Chondrocyte (in vitro differentiated cells): ENCODE measurements at regions not wholly inside any gene's neighbourhood (a gene's known extent, or its start where the extent isn't known, plus 50 kb on each side); places are given as distances from the start of the nearest gene placed in this dataset.

ENCODE experiments used
- DNase-seq: peaks from one replicate; pipeline ENCODE4 v3.0.0; 2021; ENCODE audit warnings: mixed read lengths, low spot score
- H3K27ac Mint-ChIP-seq: one replicate; pipeline ENCODE4 v1.8.0; 2021; ENCODE audit warnings: mild to moderate bottlenecking, moderate library complexity, mixed read lengths; ENCODE audit not compliant: unreplicated experiment
- H3K27me3 Mint-ChIP-seq: 2 replicates; pipeline ENCODE4 v1.8.0; 2021; ENCODE audit warnings: low read depth, mixed read lengths
- H3K36me3 Mint-ChIP-seq: 2 replicates; pipeline ENCODE4 v1.8.0; 2021; ENCODE audit warnings: low read depth, mixed read lengths
- H3K4me1 Mint-ChIP-seq: 2 replicates; pipeline ENCODE4 v1.8.0; 2021; ENCODE audit warnings: low read depth, mild to moderate bottlenecking, mixed read lengths
- H3K4me3 Mint-ChIP-seq: one replicate; pipeline ENCODE4 v1.8.0; 2021; ENCODE audit warnings: mild to moderate bottlenecking, moderate library complexity, mixed read lengths; ENCODE audit not compliant: unreplicated experiment
- H3K9me3 Mint-ChIP-seq: 2 replicates; pipeline ENCODE4 v1.8.0; 2021; ENCODE audit warnings: low read depth, mixed read lengths
- CTCF ChIP-seq: fragments of 200-600 bp; sonication (generic); IDR thresholded peaks from 2 replicates; pipeline ENCODE4 v1.5.0; 2021; ENCODE audit warnings: antibody characterized with exemption, mild to moderate bottlenecking, moderate library complexity

DNA sequence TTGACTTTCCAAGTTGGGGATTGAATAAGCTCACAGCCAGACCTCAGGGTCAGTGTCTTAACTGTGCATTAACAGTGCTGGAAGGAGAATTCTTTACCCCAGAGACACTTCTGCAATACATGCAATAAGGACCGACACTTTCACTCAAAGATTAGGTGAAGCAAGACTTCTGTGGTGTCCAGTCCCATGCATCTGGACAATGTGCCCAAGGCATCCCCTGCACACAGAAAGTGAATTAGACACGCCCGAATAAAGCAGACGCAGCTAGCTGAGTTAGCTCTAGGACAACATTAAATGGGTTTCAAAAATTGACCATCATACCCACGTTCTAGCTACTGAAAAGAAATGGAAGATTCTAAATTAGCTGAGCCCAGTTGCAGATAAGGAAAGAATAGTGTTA lies 223.9 kb upstream of the NR2F2 start:
- H3K36me3 Mint-ChIP-seq: no peaks in the 10 kb centered on the region
- H3K27me3 Mint-ChIP-seq: no peaks in the 10 kb centered on the region
- no peaks in the 10 kb centered on the region for H3K9me3 Mint-ChIP-seq
- H3K4me3 Mint-ChIP-seq: no peak overlapping the region
- H3K4me1 Mint-ChIP-seq: peaks cover 11% of the 10 kb centered on the region
- H3K27ac Mint-ChIP-seq: no peak overlapping the region
- DNase-seq: no peak
- TF ChIP-seq CTCF: no peak

- Mint-ChIP-seq H3K27me3 (no peaks in the 10 kb centered on the region), H3K4me3 (no peak overlapping the region), H3K9me3 (no peaks in the 10 kb centered on the region), H3K27ac (no peak overlapping the region), H3K4me1 (peaks cover 11% of the 10 kb centered on the region), H3K36me3 (no peaks in the 10 kb centered on the region)
- no peak for DNase-seq
- TF ChIP-seq CTCF: no peak
Observed at GRCh38 chr15:96107916-96108315, 222.6 kb upstream of the NR2F2 start.

GRCh38 chr15:96108405-96108804 lies 222.1 kb upstream of the NR2F2 start:
- no peak overlapping the region for H3K27ac Mint-ChIP-seq
- H3K27me3 Mint-ChIP-seq: no peaks in the 10 kb centered on the region
- no peak overlapping the region for H3K4me3 Mint-ChIP-seq
- H3K36me3 Mint-ChIP-seq: no peaks in the 10 kb centered on the region
- H3K9me3 Mint-ChIP-seq: no peaks in the 10 kb centered on the region
- TF ChIP-seq CTCF: no peak
- no peak for DNase-seq
- H3K4me1 Mint-ChIP-seq: peaks cover 11% of the 10 kb centered on the region

DNA sequence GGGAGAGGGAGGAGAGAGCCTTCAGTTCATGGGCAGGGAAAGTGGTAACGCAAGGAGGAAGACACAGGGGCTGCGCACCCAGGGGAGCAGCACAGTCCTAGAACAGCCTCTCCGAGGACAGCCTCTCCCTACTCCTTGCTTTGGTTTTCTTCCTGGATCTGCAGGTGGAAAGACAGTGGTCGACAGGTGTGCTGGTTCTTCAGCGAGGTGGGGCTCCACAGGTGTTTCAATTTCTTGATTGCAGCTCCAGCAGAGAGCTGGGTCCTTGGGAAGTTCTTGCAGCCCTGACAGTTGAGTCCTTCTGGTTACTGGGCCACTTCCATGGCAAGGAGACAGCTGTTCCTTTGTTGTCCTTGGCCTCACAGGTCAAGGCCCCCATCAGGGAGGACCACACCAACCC lies 220.7 kb upstream of the NR2F2 start:
- no peak for TF ChIP-seq CTCF
- Mint-ChIP-seq H3K9me3 (no peaks in the 10 kb centered on the region), H3K36me3 (no peaks in the 10 kb centered on the region), H3K27me3 (no peaks in the 10 kb centered on the region), H3K4me3 (no peak overlapping the region), H3K4me1 (peaks cover 14% of the 10 kb centered on the region), H3K27ac (no peak overlapping the region)
- DNase-seq: no peak

DNA sequence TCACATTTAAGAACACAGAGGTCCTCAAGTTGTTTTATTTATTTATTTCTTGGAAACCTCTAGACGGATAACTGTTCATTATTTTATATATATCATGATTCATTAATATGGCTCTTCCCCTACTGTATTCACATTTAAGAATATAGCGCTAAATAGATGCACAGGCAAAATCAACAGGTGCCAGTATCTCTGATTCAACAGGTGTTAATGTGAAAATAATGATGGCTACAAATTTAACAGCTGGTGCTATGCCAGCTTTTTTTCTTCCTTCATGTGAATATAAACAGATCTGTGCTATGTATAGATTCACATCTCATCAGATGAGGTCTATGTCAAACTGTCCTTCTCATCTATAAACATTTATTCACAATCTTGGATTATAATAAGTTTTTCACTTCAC lies 218.5 kb upstream of the NR2F2 start:
- Mint-ChIP-seq H3K4me1 (peaks cover 28% of the 10 kb centered on the region), H3K9me3 (peaks cover 3% of the 10 kb centered on the region), H3K36me3 (peaks cover 2% of the 10 kb centered on the region), H3K4me3 (no peak overlapping the region), H3K27me3 (no peaks in the 10 kb centered on the region), H3K27ac (no peak overlapping the region)
- TF ChIP-seq CTCF: no peak
- DNase-seq: no peak
